Esophagus (tissue), 2 donors: ENCODE measurements at regions not wholly inside any gene's neighbourhood (a gene's known extent, or its start where the extent isn't known, plus 50 kb on each side); places are given as distances from the start of the nearest gene placed in this dataset.
"Not testable (repeated sequence)": the region's sequence is repeated elsewhere in the genome, so short reads cannot be mapped to it uniquely, and the experiment has no call there.

Experiments used
- H3K27ac ChIP-seq, 2 donors: one replicate each; pipeline ENCODE4 v1.5.1; 2013; ENCODE audit warnings: low read depth in 2 of 2, mild to moderate bottlenecking in 2 of 2, inconsistent platforms in 1 of 2, low read length in 1 of 2, moderate library complexity in 1 of 2
- H3K27me3 ChIP-seq, 2 donors: one replicate each; pipeline ENCODE4 v1.6.1; 2013; ENCODE audit warnings: low read length in 2 of 2, control low read depth in 1 of 2, mild to moderate bottlenecking in 1 of 2; ENCODE audit not compliant: insufficient read depth in 2 of 2, control insufficient read depth in 1 of 2
- H3K36me3 ChIP-seq, 2 donors: one replicate each; pipeline ENCODE4 v1.6.1; 2013; ENCODE audit warnings: low read length in 1 of 2; ENCODE audit not compliant: control insufficient read depth in 2 of 2, insufficient read depth in 2 of 2
- H3K4me1 ChIP-seq, 2 donors: one replicate each; pipeline ENCODE4 v1.6.1; 2013; ENCODE audit warnings: low read length in 1 of 2; ENCODE audit not compliant: control insufficient read depth in 2 of 2, insufficient read depth in 2 of 2
- H3K4me3 ChIP-seq, 2 donors: one replicate each; pipeline ENCODE4 v1.5.1; 2013; ENCODE audit warnings: low read length in 2 of 2, mild to moderate bottlenecking in 2 of 2, low read depth in 1 of 2, moderate library complexity in 1 of 2
- H3K9me3 ChIP-seq, 2 donors: one replicate each; pipeline ENCODE4 v1.6.1; 2013; ENCODE audit warnings: mild to moderate bottlenecking in 2 of 2, low read depth in 1 of 2, low read length in 1 of 2, moderate library complexity in 1 of 2; ENCODE audit not compliant: control insufficient read depth in 2 of 2, insufficient read depth in 1 of 2
- WGBS, 2 donors: extraction: QIAGEN DNeasy Blood & Tissue Kit; methylation state at CpG; one replicate each; pipeline ENCODE4 v1.1.7; 2013; 5-methylcytosine and 5-hydroxymethylcytosine counted together
- donor health status: healthy with polysubstance abuse.
- donor health status: Bipolar disorder and iron deficiency.

GRCh38 chr3:166500420-166500819 lies 663.2 kb upstream of the BCHE start:
- H3K9me3 ChIP-seq, H3K4me3 ChIP-seq, H3K27me3 ChIP-seq, H3K27ac ChIP-seq, H3K36me3 ChIP-seq, H3K4me1 ChIP-seq: not testable (repeated sequence)
- 67 to 85% methylated on average over 2 of the region's 2 CpGs for WGBS, 2 donors

DNA sequence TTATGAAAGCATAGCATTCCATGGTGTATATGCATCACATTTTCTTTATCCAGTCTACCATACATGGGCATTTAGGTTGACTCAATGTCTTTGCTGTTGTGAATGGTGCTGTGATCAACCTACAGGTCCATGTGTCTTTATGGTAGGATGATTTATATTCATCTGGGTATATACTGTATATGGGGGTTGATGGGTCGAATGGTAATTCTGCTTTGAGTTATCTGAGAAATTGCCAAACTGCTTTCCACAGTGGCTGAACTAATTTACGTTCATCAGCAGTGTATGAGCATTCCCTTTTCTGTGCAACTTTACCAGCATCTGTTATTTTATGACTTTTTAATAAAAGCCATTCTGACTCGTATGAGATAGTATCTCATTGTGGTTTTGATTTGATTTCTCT lies 662.4 kb upstream of the BCHE start:
- H3K4me3 ChIP-seq: no peak overlapping the region
- H3K4me1 ChIP-seq: no peaks in the 10 kb centered on the region
- 70 to 83% methylated on average over 3 of the region's 3 CpGs for WGBS, 2 donors
- no peaks in the 10 kb centered on the region for H3K36me3 ChIP-seq
- no peaks in the 10 kb centered on the region for H3K27me3 ChIP-seq
- H3K9me3 ChIP-seq: no peaks in the 10 kb centered on the region
- H3K27ac ChIP-seq: no peak overlapping the region

DNA sequence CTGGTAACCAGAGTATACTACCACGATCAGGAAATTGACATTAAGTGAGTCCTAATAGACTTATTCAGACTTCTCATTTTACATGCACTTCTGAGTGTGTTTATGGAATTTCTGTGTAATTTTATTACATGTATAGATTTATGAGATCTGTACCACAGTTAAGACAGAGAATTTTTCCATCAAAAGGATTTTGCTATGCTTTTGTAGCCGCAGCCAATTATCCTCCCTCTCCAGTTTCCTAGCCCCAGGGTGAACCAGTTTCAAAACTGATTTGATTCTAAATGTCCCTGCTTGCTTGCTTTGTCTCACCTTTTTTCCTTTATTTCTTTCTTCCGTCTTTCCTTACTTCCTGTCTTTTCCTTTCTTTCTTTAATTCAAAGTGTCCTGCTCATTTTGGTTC lies 661.2 kb upstream of the BCHE start:
- Histone ChIP-seq H3K27me3 (no peaks in the 10 kb centered on the region), H3K36me3 (no peaks in the 10 kb centered on the region), H3K27ac (no peak overlapping the region), H3K4me1 (no peaks in the 10 kb centered on the region), H3K4me3 (no peak overlapping the region), H3K9me3 (no peaks in the 10 kb centered on the region)
- 44 to 70% methylated on average over 3 of the region's 3 CpGs for WGBS, 2 donors

- Histone ChIP-seq H3K36me3 (no peaks in the 10 kb centered on the region), H3K4me3 (no peak overlapping the region), H3K27ac (no peak overlapping the region), H3K27me3 (no peaks in the 10 kb centered on the region), H3K4me1 (no peaks in the 10 kb centered on the region), H3K9me3 (peaks cover 0 to 3% of the 10 kb centered on the region in 2 donors)
- 94 to 95% methylated on average over 10 of the region's 10 CpGs for WGBS, 2 donors
Observed at GRCh38 chr3:166489826-166490225, 652.6 kb upstream of the BCHE start.

DNA sequence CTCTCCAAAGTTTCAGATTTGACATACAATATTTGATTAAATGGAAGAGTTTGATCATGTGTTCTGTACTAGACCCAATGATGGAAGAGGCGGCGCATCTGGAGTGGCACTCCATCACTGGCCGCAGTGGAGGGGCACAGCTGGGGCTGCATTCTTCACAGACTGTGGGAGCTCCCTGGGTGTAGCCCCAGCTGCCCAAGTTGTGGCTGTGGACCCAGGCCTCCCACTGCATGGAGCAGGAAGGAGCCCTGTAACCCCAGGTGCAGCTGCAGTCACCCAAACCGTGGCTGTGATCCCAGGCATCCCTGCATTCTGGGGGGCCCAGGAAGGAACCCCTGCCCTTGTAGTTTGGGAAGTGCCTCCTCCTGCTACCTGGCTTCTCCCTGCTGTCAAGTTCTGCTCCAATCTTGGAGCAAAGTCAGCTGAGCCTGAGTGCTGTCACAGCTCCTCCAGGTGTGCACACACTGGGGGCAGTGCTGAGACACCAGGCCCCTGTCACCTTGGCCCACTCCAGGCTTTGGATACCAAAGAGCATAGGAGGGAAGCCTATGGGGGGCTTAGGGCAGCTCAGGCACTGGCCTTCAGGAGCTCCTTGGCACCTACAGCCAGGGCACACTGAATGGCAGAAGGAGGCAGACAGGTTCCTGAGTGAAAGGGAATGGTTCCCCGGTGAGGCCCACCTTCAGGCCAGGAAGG lies 651.9 kb upstream of the BCHE start:
- Histone ChIP-seq H3K27me3 (no peaks in the 10 kb centered on the region), H3K4me3 (no peak overlapping the region), H3K9me3 (peaks cover 0 to 3% of the 10 kb centered on the region in 2 donors), H3K4me1 (no peaks in the 10 kb centered on the region), H3K27ac (no peak overlapping the region), H3K36me3 (no peaks in the 10 kb centered on the region)
- 90 to 98% methylated on average over 5 of the region's 5 CpGs for WGBS, 2 donors

GRCh38 chr3:166484470-166484869 lies 647.2 kb upstream of the BCHE start:
- H3K9me3 ChIP-seq: no peaks in the 10 kb centered on the region
- no peak overlapping the region for H3K4me3 ChIP-seq
- no peak overlapping the region for H3K27ac ChIP-seq
- 81 to 87% methylated on average over 3 of the region's 3 CpGs for WGBS, 2 donors
- no peaks in the 10 kb centered on the region for H3K36me3 ChIP-seq
- H3K27me3 ChIP-seq: no peaks in the 10 kb centered on the region
- H3K4me1 ChIP-seq: no peaks in the 10 kb centered on the region

DNA sequence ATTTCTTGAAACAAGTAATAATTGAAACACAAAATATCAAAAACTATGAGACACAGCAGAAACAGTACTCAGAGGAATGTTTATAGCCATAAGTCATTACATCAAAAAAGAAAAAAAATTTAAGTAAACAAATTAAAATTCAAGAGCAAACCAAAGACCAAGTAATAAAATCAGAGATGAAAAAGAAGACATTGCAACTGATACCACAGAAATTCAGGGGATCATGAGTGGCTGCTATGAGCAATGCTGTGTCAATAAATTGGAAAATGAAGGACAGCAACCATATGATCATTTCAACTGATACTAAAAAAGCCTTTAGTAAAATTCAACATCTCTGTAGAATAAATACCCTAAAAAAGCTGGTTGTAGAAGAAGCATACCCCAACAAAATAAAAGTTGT lies 644.1 kb upstream of the BCHE start:
- no peak overlapping the region for H3K4me3 ChIP-seq
- no peaks in the 10 kb centered on the region for H3K9me3 ChIP-seq
- no peaks in the 10 kb centered on the region for H3K27me3 ChIP-seq
- no peak overlapping the region for H3K27ac ChIP-seq
- H3K36me3 ChIP-seq: no peaks in the 10 kb centered on the region
- no peaks in the 10 kb centered on the region for H3K4me1 ChIP-seq

DNA sequence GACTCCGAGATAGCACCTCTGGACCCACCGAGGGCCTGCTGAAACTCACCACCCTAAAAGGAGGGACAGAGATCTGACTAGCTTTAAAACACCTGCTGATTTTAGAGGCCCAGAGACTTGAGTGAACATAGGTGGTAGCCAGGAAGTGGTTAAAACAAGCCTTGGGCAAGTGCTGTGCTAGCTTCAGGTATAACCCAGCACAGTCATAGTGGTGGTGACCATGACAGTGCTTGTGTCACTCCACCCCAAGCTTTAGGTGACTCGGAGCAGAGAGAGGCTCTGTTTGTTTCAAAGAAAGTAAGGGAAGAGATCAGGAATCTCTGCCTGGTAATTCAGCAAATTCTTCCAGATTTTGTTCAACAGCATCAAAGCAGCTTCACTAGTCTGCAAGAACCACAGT lies 641.1 kb upstream of the BCHE start:
- Histone ChIP-seq H3K27me3 (no peaks in the 10 kb centered on the region), H3K4me1 (no peaks in the 10 kb centered on the region), H3K4me3 (no peak overlapping the region), H3K9me3 (no peaks in the 10 kb centered on the region), H3K36me3 (no peaks in the 10 kb centered on the region), H3K27ac (no peak overlapping the region)
- 74 to 81% methylated on average over 3 of the region's 3 CpGs for WGBS, 2 donors

DNA sequence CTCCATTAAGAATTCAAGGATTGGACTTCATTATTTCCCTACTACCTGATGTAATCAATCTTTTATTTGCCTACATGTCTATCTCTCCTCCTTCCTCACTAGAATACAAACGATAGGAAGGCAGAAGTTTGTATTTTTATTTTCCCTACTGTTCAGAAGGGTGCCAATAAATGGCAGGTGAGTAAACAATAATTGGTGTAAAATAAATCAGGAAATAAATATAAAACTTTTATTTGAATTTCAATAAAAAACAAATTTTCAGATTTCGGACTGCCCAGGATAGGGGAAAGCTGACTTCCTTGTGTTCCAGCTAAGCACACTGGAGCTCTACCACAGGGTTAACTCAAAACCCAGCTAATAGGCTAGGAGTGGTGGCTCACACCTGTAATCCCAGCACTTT lies 636.3 kb upstream of the BCHE start:
- Histone ChIP-seq H3K27me3 (no peaks in the 10 kb centered on the region), H3K4me1 (no peaks in the 10 kb centered on the region), H3K4me3 (no peak overlapping the region), H3K27ac (no peak overlapping the region), H3K9me3 (no peaks in the 10 kb centered on the region), H3K36me3 (no peaks in the 10 kb centered on the region)
- WGBS, 2 donors: 52 to 78% methylated on average over 2 of the region's 2 CpGs

GRCh38 chr3:166472015-166472414 lies 634.8 kb upstream of the BCHE start:
- Histone ChIP-seq H3K9me3 (no peaks in the 10 kb centered on the region), H3K27ac (no peak overlapping the region), H3K4me3 (no peak overlapping the region), H3K27me3 (no peaks in the 10 kb centered on the region), H3K36me3 (no peaks in the 10 kb centered on the region), H3K4me1 (no peaks in the 10 kb centered on the region)
- 33% methylated on average over 1 of the region's 1 CpG for WGBS, 2 donors
